GM19463 (cell line): ENCODE measurements at regions not wholly inside any gene's neighbourhood (a gene's known extent, or its start where the extent isn't known, plus 50 kb on each side); places are given as distances from the start of the nearest gene placed in this dataset.

Experiments used
- ATAC-seq: cut with Tn5 transposase; IDR thresholded peaks from one replicate; pipeline ENCODE4 v1.9.1; 2021; ENCODE audit warnings: mild to moderate bottlenecking, moderate library complexity; ENCODE audit not compliant: unreplicated experiment

DNA sequence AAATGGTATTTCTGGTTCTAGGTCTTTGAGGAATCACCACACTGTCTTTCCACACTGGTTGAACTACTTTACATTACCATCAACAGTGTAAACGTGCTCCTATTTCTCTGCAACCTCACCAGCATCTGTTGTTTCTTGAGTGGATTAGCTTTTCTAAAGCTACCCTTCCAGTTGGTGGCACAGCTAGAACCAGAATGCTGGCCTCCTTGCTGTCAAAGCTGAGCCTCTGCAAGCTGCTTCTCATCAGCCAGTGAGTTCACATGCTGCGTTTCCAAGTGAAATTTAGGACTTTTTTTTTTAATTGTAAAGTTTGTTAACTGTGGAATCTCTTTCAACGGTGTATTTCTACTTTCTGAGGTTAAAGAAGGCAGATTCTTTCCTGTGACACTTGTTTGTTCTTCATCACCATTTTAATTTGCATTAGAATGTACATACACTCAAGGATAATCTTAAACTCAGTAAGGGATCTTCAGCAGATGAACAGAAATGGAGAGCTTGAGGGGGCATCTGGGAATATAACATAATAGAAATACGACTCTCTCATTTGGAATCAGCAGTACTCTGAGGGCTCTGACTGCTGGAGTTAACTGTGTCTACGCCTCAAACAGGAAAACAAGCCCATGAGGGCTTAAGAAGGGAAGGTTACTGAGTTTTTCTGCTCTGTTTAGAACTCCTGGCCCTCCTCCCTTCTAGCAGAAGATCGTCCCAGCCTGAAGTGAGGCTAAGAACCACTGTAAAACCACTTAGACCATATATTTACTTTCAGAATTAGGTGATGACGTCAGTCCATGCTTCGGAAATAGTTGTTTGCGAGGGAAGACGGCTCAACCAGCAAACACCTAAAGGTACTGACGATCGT, 148.4 kb upstream of the FAM20A start:
- ATAC-seq: no peak

DNA sequence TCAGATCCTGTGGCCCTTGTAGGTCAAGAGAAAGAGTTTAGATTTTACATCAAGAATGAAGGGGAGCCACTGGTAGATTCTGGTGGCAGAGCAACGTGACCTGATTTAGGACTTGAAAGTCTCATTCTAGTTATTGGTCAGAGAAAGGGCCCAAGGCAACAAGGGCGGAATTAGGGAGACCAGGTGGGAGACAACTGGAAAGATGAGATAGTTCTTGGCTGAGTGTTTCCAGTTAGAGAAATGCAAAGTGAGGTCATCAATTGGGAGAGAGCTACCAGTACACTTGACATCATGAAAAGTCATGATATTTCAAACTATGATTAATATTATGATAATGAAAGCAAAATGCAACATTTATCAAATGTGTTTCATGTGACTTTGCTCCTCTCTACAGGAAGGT, 147.2 kb upstream of the FAM20A start:
- ATAC-seq: no peak

DNA sequence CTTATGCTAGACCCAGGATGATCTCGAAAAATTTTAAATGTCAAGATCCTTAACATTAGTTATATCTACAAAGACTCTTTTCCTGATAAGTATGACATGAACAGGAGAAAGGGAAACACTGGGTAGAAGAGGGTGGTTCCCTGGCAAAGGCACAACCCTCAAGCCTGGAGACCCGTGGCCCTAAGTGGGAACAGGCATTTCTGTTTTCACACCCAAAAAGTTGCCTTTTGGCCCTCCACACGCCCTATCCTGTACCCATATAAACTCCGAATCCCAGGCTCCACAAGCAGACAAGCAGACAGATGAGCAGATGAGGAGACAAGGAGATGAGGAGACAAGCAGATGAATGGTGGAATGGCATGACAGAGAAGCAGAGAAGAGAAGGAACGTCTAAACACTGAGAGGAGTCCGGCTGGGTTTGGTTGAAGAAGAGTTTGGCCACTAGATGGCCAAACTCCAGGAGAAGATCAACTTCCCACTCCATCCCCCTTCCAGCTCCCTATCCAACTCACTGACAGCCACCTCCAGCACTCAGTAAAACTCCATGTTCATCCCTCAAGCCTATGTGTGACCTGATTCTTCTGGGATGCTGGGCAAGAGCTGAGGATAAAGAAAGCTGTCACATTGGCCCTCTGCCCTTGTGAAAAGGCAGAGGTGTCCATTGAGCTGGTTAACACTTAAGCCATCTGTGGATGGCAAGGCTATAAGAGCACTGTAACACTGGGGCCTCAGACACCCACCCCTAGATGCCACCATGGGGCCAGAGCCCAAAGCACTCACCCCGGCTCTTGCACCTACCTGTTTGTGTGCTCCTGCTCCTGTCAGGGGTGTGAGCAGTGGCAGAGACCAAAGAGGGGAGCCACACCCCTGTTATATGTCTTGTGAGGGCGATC, 139.6 kb upstream of the FAM20A start:
- ATAC-seq: no peak

DNA sequence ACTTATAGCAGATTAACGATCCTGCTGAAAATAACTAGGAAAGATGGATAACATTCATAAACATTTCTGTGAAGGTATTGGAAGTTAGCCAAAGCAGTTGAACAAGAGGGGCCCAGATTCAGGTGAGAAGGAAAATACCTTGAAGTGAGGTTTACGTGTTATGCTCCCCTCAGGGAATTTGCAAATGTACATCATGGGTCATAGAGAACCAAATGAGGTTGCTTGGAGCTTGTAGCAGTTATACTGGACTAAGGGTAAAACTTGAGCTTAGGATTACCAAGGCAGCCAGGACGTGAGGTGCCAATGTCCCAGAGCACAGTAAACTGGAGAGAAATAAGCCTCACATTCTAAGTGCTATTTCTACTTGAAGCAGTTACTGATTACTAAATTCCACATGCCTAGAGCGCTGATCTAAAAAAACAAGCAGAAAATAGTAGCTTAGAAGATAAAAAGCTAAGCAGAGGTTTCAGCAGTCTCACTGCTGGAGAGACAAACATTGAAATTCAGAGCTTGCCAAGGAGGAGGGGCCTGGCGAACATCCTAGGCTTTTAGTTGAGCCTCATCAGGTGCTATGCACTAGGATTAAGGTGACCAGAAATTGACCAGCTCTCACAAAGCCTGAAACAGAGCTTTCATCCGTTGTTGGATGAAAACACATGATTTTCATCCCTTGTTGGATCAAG, 136.7 kb upstream of the FAM20A start:
- ATAC-seq: no peak

DNA sequence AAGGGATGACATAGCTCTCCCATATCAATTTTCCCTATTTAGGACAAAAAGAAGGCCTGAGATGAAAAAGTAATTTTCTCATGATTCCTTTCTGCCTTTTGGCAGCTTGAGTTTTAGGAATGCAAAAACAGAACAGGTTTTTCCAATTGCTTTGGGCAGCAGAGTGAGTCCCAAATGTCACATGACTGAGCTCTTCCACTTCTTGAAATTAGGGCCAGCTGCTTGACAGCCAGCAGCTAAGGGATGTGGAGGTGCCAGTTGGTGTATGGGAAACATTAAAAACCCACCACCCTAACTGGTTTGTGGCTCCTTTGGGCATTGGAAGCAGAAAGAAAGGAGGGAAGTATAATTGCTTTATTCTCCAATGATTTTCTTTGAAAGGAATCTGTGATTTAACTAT, 133.8 kb upstream of the FAM20A start:
- no peak for ATAC-seq

DNA sequence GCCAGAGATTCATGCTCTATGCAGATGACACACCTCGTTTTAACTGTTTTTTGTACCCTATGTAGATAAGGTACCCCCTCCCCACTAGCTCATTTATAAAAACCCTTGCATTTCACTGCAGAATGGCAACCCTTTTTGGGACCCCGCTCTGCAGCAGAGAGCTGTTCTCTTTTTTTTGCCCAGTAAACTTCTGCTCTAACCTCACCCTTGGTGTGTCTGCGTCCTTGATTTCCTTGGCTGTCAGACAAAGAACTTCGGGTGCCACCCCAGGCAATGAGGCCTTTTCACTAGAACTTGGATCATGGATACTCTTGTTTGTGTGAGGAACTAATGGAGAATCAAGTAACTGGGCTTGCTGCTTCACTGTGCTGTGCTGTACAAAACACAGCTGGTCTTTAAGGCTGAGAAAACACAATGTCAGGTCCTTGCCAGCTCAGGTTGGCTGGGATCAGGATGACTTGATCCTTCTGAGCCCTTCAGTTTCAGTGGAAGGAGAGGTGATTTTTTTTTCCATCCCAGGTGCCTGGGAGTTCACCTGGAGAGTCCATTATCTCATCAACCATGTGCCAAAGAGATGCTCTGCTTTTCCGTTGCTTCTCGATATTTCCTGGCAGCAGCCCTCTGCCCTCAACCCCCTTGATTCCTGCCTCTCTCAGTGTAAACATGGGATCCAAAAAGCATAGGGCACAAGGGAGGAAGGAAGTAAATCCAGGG, 133.2 kb upstream of the FAM20A start:
- ATAC-seq: no peak

DNA sequence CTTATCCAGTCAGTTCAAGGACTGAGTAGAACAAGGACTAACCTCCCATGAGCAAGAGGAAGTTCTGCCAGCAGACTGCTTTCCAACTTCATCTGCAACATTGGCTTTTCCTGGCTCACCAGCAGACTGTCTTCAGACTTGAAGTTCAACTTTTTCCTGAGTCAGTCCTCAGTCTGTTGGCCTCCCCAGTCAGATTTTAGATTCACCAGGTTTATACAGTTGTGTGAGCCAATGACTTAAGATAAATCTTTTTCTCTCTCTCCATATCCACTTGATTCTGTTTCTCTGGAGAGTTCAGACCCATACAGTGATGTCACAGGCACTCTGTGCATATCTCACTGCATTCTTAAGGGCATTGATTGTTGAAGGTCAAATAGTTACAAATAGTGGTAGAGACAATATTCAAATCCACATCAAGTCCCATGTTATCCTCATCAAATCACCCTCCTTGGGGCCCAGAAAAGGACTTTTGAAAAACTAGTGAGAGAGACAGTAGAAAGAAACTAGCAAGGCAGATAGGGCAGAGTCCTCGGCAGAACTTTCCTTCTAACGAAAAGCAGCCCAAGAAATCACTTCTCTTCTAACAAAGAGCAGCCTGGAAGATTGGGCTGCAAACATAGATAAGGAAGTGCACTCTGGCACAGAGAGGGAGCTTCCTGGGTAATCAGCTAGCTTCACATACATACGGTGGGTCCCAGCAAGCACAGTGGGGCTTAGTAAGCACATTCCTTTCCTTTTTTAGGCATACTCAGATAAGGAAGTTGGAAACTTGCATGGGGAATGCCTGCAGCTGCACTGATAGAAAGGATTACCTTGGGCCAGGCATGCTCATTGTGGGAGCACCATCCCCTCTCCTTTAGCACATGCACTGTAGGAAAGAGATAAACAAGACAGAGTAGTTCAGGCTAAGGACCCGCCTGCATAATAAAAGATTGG, 132.3 kb upstream of the FAM20A start:
- ATAC-seq: no peak

DNA sequence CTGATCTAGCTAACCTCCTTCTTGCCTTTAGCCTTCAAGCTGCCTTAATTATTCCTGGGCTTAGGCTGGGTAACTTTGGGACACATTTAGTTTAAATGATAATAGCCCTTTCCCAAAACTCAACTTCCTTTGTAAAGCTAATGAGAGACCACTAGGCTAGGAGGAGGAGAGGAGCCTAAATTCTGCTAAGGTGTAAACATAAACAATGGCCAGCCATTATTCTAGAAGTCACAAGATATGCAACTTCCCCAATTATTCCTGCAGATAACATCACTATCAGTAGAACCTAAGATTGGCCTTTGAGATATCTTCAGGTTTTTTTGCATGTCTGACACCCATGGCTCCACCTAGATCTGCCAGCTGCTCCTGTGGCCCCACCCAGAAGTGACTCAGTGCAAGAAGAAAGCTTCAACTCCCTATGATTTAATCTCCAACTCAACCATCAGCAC, 131.2 kb upstream of the FAM20A start:
- no peak for ATAC-seq

DNA sequence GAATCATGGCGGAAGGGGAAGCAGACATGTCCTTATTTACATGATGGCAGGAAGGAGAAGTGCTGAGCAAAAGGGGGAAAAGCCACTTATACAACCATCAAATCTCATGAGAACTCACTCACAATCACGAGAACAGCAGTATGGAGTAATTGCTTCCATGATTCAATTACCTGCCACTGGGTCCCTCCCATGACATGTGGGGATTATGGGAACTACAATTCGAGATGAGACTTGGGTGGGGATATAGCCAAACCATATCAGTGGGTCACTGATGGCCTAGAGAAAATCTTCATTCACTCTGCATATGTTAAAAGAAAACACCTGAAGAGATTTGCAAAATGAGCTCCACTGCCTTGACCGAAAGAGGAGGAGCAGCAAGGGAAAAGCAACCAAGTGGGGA, 130.3 kb upstream of the FAM20A start:
- no peak for ATAC-seq

DNA sequence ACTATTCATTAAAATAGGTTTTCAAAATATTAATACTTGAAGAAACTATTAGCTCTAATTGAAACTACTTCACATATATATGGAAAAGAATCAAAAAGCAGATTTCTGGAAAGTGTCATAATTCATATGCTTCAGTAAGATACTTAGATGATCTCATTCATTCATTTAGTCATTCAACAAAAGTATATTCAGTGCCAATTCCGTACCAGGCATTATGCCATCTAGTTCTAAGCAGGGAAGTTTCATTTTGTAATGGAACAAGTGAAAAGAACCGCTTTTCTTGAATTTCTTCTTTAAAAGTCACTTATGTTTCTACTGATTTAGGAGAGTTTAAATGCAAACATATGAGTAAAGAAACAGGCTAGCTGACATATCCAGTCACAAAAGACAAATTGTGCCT, 118.3 kb upstream of the FAM20A start:
- ATAC-seq: no peak

DNA sequence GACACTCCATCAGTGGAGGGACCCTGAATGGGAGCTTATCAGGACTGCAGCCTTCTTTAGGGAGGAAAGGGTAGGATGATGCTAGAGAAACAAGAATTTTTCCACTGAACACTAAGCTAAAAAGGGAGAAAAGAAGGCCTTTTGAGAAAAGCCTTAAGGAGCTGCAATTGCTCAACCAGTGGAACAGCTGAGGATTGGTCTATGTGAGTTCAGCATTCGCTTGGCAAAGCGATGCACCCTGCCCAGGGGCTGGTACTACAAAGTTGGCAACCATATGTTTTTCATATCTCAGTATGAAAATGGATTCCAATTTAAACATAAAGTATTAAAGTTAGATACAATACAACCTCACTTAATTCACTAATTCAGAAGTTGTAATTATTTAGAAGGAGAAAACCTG, 117.8 kb upstream of the FAM20A start:
- no peak for ATAC-seq

DNA sequence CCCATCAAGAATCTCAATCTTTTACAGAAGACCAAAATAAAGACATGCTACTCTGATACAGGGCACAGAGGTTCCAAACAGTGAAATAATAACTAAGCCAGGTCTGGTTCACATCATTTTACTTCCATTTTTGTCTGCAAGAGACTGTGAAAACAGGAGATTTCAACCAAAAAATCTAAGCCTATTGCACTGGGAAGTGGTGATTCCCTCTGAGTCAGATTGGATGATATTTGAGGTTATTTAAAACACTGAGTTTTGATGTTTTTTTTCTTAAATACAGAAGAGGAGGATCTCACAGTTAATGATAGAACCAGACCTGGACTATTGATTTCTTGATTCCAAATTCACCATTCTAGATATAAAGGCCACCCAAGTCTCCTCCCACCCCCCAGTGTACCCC, 117.3 kb upstream of the FAM20A start:
- no peak for ATAC-seq

DNA sequence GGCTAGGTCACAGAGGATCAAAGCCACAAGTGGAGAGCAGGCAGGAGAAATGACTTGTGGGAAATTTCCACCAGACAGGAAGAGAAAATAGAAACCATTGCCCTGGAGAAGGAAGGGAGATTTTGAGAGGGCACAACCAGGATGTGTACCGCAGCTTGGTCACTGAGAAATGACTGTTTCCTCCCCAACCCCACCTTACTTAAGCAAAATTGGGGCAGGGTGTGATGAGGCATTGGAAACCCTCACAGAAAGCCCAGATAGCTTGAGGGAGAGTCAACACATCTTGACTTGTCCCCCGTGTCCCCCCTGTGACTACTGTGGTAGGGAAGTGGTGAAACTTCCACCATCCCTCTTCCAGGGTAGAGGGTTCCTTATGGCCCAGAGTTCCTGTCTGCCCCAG, 113.5 kb upstream of the FAM20A start:
- no peak for ATAC-seq

DNA sequence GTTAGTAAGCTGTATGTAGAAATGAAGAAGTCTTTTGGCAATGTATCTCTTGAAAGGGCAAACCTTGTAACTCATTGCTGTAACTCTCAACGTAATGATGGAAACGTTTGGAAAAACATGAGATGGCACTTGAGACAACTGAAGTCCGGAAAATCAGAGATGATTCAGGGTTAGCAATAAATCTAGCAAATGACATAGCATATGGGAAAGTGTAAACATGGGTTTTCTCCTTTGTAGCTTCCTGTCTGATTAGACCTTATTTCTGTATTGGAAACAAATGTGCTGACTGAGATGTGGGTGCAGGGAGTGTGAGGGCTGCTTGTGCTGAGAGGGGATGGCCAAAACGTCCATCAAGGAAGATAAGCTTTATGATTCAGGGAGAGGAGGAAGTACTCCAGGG, 110.7 kb upstream of the FAM20A start:
- ATAC-seq: no peak

DNA sequence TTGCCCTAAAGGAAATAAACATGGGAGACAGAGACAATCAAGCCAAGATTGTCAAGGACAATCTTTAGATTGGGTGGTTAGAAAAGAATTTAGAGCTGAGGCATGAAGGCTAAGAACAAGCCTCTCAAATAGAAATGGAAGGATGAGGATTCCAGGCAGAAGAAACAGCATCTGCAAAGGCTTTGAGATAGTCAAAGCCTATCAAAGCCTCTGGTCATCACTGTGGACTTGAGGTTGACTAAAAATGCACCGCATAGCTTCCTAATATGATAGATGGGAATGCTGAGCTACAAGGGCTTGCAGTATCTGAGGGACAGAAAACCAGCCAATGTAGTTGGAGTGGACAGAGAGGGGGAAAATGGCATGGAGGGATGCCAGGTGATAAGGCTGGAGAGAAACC, 109.8 kb upstream of the FAM20A start:
- no peak for ATAC-seq

DNA sequence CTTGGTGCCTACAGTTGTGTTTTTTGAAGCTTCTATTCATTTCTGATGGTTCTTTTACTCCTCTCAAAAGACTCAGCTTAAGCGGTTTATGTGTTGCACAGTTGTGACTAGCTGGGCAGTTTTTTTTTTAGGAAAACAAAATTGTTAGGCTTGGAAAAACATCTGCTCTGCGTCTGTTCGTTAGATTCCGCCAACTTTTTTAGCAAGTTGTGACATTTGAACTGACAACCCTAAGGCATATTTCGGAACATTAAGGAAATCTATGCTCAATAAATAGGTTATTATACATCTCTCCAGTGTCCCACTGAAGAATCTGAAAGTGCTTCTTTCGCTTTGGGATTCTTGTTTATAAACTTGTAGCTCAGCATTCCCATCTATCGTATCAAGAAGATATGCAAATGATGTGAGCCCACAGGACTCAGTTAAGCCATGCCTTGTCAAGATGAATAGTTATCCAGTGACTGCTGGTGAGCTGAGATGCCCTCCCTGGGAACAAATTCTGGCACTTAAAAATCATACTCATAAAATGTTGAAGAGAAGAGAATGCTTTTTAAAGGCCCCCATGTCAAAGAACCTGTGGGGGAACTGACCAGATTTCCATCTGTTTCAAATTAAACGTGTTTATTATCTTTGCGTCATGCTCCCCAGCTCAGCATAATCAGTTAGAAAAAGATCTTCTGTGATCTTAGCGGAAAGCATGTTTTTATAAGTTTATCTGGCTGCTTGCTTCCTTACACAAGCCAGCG, 109.0 kb upstream of the FAM20A start:
- no peak for ATAC-seq

DNA sequence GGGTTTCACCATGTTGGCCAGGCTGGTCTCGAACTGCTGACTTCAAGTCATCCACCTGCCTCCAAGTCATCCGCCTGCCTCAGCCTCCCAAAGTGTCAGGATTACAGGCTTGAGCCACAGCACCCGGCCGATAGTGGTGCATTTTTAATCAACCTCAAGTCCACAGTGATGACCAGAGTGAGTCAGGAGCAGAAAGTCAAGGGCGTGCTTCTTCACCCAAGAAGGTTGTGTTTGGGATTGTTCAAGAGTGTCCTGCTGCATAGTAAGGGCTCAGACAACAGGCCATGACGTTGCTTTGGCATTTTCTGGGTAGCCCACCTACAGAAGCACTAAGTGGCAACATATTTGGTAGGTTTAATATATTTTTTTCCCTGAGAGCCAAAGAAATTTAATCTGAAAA, 108.3 kb upstream of the FAM20A start:
- ATAC-seq: no peak

DNA sequence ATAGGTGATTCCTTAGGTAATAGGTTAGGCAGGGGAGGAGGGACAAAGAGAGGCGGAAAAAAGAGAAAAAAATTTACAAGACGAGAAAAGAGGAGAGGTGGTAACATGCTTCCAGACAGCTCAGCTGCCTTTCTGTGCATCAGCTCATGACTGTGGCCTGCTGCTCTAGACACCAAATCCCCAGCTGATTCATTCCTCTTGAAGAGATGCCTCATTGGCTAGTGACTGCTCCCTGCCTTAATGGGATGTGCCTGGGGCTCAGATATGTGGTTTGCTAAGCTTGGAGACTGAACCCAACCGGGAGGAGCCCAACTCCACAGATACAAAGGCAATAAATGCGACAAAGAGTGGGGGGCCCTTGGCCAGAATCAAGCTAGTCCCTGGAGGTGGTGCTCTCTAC, 105.9 kb upstream of the FAM20A start:
- no peak for ATAC-seq

DNA sequence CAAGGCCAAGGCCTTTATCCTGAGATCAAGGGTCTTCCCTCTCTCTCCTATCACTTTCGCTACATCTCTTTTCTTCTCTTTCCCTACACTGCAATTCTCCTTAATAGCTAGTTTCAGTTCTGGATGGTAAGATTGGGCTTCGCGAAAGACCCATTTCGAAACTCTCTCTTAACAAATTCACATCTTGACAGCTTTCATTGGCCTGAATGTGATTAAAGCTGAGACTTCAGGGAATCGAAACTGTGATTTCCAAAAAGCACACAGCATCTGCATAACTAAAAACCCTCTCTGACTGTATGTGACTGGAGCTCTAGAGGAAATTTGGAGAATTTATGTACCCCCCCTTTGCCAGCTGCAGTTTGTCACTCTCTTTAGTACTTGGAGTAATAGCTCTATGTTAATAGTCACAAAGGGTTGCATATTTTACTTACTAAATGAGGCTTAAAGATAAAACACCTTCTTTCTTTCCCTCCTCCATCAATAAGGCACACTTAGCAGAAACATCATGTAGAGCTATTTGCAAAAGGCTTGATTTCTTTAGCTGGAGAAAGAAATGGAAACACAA, 105.3 kb upstream of the FAM20A start:
- no peak for ATAC-seq
